GM21529 (cell line): ENCODE measurements at regions not wholly inside any gene's neighbourhood (a gene's known extent, or its start where the extent isn't known, plus 50 kb on each side); places are given as distances from the start of the nearest gene placed in this dataset.
"Not testable (repeated sequence)": the region's sequence is repeated elsewhere in the genome, so short reads cannot be mapped to it uniquely, and the experiment has no call there.

ENCODE experiments used
- ATAC-seq: cut with Tn5 transposase; IDR thresholded peaks from one replicate; pipeline ENCODE4 v1.9.1; 2021; ENCODE audit not compliant: unreplicated experiment

- ATAC-seq, result not testable (repeated sequence)
Measured at GRCh38 chr2:40676134-40676790, 224.4 kb upstream of the SLC8A1 start.

DNA sequence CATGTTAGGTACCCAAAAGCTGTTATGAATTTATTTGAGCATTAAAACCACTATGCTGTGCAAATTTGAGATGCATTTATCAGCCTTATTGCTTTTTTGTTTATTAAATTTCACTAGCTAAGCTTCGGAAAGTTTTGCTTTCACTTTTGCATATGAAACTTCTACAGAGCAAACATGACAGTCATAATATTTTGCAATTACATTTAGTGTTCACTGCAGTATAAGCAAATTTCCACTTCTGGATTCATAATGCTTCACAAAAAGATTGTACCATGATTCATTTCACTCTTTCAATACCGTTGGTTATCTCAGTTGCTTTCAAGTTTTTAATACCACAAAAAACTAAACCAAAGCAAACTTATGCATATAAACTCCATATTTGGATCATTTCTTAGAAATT, 228.7 kb upstream of the SLC8A1 start:
- ATAC-seq, result peak; percentile 76

DNA sequence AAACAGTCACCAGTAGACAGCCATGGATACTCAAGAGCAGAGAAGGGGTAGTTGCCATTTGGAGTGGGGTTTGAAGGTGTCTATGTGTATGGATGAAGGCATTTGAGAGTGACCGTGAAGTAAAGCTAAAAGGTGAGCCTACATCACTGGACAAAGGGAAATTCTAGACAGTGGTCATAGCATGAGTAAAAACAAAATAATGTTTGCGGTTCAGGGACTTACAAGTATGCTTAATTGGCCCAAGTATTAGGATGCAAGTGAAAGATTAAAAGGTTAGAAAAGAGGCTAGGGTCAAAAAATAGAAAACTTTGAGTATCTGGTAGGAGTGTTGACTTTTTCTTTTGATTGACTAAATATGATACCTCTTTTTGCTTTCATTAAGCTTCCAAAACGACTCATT, 238.1 kb upstream of the SLC8A1 start:
- no peak for ATAC-seq

DNA sequence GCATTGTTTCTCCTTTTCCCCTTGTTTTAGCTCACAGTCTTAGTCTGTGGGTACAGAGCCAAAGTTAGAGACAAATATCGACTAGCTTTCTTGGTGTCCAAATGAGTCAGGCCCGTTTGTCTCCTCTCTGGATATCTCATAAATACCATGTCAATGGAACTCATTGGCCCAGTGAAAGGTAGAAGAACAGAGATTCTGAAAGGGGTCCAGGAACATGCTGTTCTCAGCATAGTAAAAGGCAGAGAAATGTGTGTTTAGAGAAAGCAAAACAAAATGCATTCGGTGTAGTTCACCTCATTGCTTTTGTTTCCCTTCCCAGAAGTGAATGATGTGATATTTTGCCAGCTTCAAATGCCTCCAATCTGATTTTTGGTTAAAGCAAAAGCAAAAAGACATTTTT, 238.6 kb upstream of the SLC8A1 start:
- no peak for ATAC-seq

DNA sequence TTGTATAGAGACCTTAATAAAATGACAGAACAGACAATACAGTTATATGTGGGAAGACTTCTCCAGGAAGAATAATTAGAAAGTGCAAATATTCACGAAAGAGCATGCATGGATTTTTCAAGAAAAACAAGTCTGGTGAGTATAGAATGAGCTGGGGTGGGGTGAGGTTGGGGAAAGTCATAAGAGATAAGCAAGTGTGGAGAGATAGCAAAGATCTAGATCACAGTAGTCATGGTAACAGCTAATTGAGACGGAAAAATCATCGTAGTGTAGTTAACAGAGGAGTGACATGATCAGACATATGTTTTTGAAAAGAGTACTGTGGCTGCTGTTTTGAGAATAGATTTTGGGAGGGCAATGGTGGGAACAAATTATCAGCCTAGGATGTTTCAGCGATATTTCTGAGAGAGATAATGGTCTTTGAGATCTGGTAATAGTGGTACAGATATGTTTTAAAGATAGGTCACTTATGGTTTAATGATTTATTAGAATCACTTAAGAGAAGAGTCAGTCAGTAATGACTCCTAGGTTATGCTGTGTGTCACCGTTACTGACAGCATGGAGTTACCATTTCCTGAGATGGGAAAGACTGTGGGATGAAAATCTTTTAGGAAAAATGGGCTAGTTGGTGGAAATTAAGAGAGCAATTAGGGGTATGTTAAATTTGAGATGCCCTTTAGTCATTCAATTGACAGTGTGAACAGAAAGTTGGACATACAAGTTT, 248.5 kb upstream of the SLC8A1 start:
- ATAC-seq, result no peak

- not testable (repeated sequence) for ATAC-seq
Measured at GRCh38 chr2:40712197-40712894, 260.5 kb upstream of the SLC8A1 start.

DNA sequence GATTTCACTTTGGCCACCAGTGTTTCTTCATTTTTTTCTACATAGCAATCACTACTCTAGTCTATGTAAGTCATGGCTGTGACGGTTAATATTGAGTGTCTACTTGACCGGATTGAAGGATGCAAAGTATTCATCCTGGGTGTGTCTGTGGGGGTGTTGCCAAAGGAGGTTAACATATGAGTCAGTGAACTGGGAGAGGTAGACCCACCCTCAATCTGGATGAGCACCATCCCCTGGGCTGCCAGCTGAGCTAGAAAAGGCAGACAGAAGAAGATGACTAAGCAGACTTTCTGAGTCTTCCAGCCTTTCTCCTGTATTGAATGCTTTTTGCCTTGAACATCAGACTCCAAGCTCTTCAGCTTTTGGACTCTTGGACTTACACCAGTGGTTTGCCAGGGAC, 265.0 kb upstream of the SLC8A1 start:
- no peak for ATAC-seq

- ATAC-seq, result no peak
Measured at GRCh38 chr2:40719414-40719813, 267.5 kb upstream of the SLC8A1 start.

DNA sequence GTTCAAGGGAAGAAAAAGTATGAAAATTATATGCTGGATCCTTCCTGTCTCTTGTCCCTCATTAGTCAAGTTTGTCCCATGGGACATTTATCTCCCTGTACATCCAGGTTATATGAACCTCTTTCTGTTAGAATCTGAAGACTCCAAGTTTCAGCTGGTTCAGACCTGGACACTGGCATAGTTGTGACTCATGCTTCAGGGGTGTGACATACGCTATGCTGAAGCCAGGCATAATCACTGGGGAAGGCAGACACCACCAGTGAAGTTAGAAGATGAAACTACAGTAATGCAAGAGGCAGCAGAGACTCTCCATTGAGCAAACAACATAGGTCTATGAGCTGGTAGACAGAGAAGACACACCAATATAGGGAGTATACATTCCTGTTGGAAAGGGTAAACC, 269.7 kb upstream of the SLC8A1 start:
- no peak for ATAC-seq

GRCh38 chr2:40723194-40723593, 271.3 kb upstream of the SLC8A1 start:
- no peak for ATAC-seq

DNA sequence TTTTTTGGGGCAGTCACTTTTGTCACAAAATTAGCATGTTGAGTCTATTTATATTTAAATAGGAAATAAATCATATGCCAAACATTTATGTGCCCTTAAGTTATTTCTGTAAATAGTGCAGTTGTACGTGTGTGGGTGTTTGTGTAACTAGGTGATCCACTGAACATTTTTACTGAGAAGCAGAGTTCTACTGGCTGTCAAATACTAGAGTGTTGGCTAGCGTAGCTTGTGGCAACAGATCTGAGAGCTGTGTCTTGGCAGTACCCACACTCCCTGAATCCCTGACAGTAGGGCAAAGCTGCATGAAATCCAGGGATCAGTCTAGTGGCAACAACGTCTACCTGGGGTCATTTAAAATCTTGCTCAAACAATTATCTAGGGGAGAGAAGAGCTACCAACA, 273.1 kb upstream of the SLC8A1 start:
- ATAC-seq, result no peak

DNA sequence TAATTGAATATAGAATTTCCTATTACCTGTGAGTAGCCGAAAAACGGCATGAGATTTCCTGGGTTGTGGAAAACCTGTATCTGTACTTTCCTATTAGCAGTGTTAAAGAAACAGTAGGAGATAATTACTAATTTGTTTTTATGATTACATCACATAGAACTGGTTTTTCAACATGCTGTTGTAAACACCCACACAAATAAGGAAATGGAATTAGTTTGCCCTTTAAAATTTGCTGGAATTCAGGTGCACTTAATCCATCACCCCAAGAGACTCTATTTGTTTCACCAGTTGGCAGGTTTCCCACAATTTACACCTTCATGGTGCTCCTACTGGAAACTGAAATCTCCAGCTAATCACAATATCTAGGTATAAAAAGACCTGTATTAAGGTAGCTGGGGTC, 274.1 kb upstream of the SLC8A1 start:
- ATAC-seq, result no peak

GRCh38 chr2:40734797-40735196, 282.9 kb upstream of the SLC8A1 start:
- no peak for ATAC-seq

GRCh38 chr2:40737180-40737579, 285.3 kb upstream of the SLC8A1 start:
- no peak for ATAC-seq

DNA sequence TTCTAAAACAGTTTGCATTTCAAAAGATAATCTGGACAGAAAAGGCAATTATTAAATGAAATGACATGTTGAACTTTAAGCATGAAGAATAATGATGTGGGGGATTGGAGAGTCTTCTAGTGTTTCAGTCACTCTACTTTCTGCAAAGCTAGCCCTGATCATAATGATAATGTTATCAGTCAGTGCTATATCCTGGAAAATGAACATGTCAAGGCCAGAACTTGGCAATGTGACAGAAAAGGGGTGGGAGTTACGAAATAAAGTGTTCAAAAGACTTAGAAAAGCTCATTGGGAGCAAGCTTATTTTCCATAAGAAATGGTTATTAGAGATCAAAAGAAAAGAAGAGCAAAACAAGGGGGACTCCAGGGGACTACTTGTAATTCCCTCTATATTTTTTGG, 288.5 kb upstream of the SLC8A1 start:
- ATAC-seq, result no peak

GRCh38 chr2:40741532-40741931, 289.6 kb upstream of the SLC8A1 start:
- ATAC-seq, result no peak

DNA sequence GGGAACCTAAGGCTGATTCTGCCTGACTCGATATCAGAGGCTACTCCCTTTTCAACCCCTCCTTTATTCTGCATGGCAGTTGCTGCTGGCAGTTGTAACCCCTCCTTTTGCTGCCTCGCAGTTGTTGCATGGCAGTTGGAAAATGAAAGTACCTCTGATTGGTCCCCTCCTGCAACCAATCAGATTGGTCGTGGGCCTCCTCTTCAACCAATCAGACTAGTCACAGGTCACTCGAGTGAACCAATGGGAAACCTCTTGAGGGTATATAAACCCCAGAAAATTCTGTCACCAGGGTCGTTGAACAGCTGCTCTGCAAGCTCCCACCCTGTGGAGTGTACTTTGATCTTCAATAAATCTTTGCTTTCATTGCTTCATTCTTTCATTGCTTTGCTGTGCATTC, 294.3 kb upstream of the SLC8A1 start:
- ATAC-seq, result no peak

DNA sequence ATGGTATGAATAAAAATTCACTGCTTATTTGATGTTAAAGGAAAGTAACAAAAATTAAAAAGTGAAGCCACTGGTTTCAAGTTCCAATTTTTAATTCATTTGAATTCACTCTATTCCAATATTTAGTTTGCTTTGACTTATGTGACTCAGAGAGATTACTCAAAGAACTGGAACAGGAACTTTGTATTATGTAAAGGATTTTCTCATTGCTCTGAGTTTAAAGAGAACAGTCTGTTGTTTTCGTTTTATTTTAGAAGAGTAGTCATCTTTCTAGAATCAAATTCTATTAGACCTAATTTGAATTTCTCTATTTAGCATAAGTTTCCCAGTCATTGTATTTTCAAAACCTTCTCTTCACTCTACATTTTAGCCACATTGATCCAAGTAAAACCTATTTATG, 300.1 kb upstream of the SLC8A1 start:
- ATAC-seq, result no peak

- ATAC-seq, result no peak
Measured at GRCh38 chr2:40752796-40753195, 300.9 kb upstream of the SLC8A1 start.

DNA sequence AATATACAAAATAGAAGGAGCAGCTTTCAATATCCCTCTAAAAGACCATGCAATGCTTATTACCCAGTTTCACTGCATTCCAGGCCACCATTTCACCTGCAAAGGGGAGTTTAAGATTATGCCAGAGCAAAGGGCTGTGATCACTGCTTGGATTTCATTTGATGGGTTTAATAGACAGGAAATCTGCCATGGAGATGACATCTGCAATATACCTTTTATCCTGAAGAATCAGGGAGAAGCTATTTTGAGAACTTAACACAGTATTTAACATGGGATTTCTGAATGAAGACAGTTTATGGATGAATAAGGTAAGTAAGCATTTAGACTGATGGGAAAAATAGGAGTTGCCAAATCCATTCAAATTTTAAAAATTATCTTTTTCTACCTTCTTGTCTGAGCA, 303.0 kb upstream of the SLC8A1 start:
- ATAC-seq, result no peak

DNA sequence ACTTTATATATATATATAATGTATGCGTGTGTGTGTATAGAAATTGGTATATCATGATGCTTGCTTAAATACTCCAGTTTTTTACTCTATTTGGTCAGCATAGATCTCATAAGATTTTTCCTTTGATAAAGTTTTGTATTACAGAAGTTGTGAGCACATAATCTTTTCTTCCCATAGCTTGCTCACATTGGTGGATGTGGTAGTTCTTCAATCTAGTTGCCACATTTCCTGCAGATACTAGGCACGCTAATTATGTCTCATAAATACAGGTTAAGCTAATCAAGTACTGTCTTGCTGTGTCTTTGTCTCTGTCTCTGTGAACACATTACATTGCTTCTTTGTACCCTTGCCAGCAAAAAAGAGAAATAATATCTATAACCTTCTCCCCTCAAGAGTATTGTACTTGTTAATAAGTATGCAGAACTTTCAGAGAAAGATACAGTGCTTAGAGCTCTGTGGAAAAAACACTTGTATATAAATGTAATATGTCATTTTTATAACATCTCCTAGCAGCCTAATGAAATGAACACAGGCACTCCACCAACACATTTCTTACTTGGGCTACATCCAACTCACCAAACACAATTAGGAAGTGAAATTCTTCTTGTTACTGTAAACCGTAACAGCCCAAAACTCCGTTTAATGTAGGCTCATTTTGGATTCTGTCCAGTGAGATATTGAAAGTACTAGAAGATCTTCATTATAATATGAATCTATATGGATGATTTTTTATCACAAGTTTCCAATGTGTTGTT, 306.7 kb upstream of the SLC8A1 start:
- no peak for ATAC-seq
